GM23338 (cell line): ENCODE measurements at regions not wholly inside any gene's neighbourhood (a gene's known extent, or its start where the extent isn't known, plus 50 kb on each side); places are given as distances from the start of the nearest gene placed in this dataset.
A peak's percentile ranks its signal among the peaks of the same experiment; 100 is the strongest.

Experiments used
- ATAC-seq: fragments of 200-7000 bp; cut with Tn5 transposase; 3 replicates; pipeline ENCODE4 v1.9.1; 2020
- DNase-seq: peaks from one replicate; pipeline ENCODE4 v3.0.0-alpha.2; 2015; ENCODE audit warnings: low spot score
- H2AFZ ChIP-seq: fragments of 200-600 bp; sonication (generic); 2 replicates; pipeline ENCODE4 v1.8.0; 2016; ENCODE audit warnings: antibody characterized with exemption, mild to moderate bottlenecking, moderate library complexity
- H3F3A ChIP-seq: fragments of 200-600 bp; sonication (generic); replicated peaks from 2 replicates; pipeline ENCODE4 v1.8.0; 2017; ENCODE audit warnings: antibody characterized with exemption, mixed run types, low read depth
- H3K27ac ChIP-seq: fragments of 200-600 bp; sonication (generic); 2 replicates; pipeline ENCODE4 v1.6.1; 2016; ENCODE audit warnings: low read depth
- H3K27me3 ChIP-seq: fragments of 200-600 bp; sonication (generic); 2 replicates; pipeline ENCODE4 v1.8.0; 2016; ENCODE audit warnings: mild to moderate bottlenecking, mixed run types, moderate library complexity; ENCODE audit not compliant: insufficient read depth
- H3K36me3 ChIP-seq: fragments of 200-600 bp; sonication (generic); 2 replicates; pipeline ENCODE4 v1.8.0; 2016; ENCODE audit warnings: mild to moderate bottlenecking; ENCODE audit not compliant: insufficient read depth
- H3K4me1 ChIP-seq: fragments of 200-600 bp; sonication (generic); 2 replicates; pipeline ENCODE4 v1.8.0; 2016; ENCODE audit warnings: mild to moderate bottlenecking, moderate library complexity; ENCODE audit not compliant: insufficient read depth
- H3K4me2 ChIP-seq: fragments of 200-600 bp; sonication (generic); 2 replicates; pipeline ENCODE4 v1.7.1; 2017; ENCODE audit warnings: mixed run types
- H3K4me3 ChIP-seq: fragments of 200-600 bp; sonication (generic); 2 replicates; pipeline ENCODE4 v1.6.1; 2016; ENCODE audit warnings: mixed run types
- H3K79me2 ChIP-seq: fragments of 200-600 bp; sonication (generic); replicated peaks from 2 replicates; pipeline ENCODE4 v1.8.0; 2017; ENCODE audit warnings: mild to moderate bottlenecking; ENCODE audit not compliant: insufficient read depth
- H3K9me2 ChIP-seq: fragments of 200-600 bp; sonication (generic); 2 replicates; pipeline ENCODE4 v1.8.0; 2017; ENCODE audit not compliant: insufficient read depth
- H4K20me1 ChIP-seq: fragments of 200-600 bp; sonication (generic); replicated peaks from 2 replicates; pipeline ENCODE4 v1.8.0; 2017; ENCODE audit warnings: mild to moderate bottlenecking; ENCODE audit not compliant: insufficient read depth
- H3K27ac Mint-ChIP-seq: 2 replicates; pipeline ENCODE4 v1.8.0; 2020; ENCODE audit warnings: inconsistent platforms, mild to moderate bottlenecking, moderate library complexity, mixed read lengths
- H3K27me3 Mint-ChIP-seq: 3 replicates; pipeline ENCODE4 v1.8.0; 2022; ENCODE audit warnings: low read depth, mild to moderate bottlenecking, moderate library complexity, mixed read lengths, inconsistent platforms; ENCODE audit not compliant: insufficient read depth, poor library complexity
- H3K36me3 Mint-ChIP-seq: 3 replicates; pipeline ENCODE4 v1.8.0; 2021; ENCODE audit warnings: low read depth, mild to moderate bottlenecking, inconsistent platforms, moderate library complexity, mixed read lengths
- H3K4me1 Mint-ChIP-seq: 3 replicates; pipeline ENCODE4 v1.8.0; 2020; ENCODE audit warnings: mild to moderate bottlenecking, inconsistent platforms, mixed read lengths
- H3K4me3 Mint-ChIP-seq: 3 replicates; pipeline ENCODE4 v1.8.0; 2021; ENCODE audit warnings: moderate library complexity, mild to moderate bottlenecking, inconsistent platforms, mixed read lengths
- H3K9me3 Mint-ChIP-seq: 3 replicates; pipeline ENCODE4 v1.8.0; 2020; ENCODE audit warnings: moderate library complexity, mild to moderate bottlenecking, inconsistent platforms, mixed read lengths
- CREB1 ChIP-seq: fragments of 250-450 bp; sonication (Bioruptor Pico); IDR thresholded peaks from 2 replicates; pipeline ENCODE4 v1.5.0; 2020; ENCODE audit warnings: low read depth, mild to moderate bottlenecking, moderate library complexity
- CTCF ChIP-seq, 2 experiments: fragments of 200-600 bp in 1 of 2; sonication (generic) in 1 of 2; conservative IDR thresholded peaks; 2 replicates each; pipeline versions ENCODE4 v1.5.1 to v1.6.1; 2016 to 2017; ENCODE audit warnings: antibody characterized with exemption in 2 of 2, low read depth in 2 of 2, mild to moderate bottlenecking in 2 of 2, moderate library complexity in 1 of 2
- ETS1 ChIP-seq: IDR thresholded peaks from 2 replicates; pipeline ENCODE4 v1.6.1; 2016; ENCODE audit warnings: antibody characterized with exemption
- EZH2 ChIP-seq: fragments of 200-600 bp; sonication (generic); IDR thresholded peaks from one replicate; pipeline ENCODE4 v1.8.0; 2017; ENCODE audit warnings: antibody characterized with exemption, mild to moderate bottlenecking, low read depth; ENCODE audit not compliant: unreplicated experiment
- EZH2phosphoT487 ChIP-seq: fragments of 200-600 bp; sonication (generic); IDR thresholded peaks from one replicate; pipeline ENCODE4 v1.8.1; 2018; ENCODE audit warnings: antibody characterized with exemption; ENCODE audit not compliant: unreplicated experiment
- JUNB ChIP-seq: IDR thresholded peaks from one replicate; pipeline ENCODE4 v1.6.1; 2016; ENCODE audit warnings: antibody characterized with exemption; ENCODE audit not compliant: unreplicated experiment
- NANOG ChIP-seq: IDR thresholded peaks from 2 replicates; pipeline ENCODE4 v1.6.1; 2016; ENCODE audit warnings: antibody characterized with exemption, borderline replicate concordance
- POLR2AphosphoS5 ChIP-seq: IDR thresholded peaks from 2 replicates; pipeline ENCODE4 v1.6.1; 2016; ENCODE audit warnings: antibody characterized with exemption, low read depth
- REST ChIP-seq: IDR thresholded peaks from one replicate; pipeline ENCODE4 v1.6.1; 2018; ENCODE audit warnings: antibody characterized with exemption; ENCODE audit not compliant: unreplicated experiment
- STAT1 ChIP-seq: IDR thresholded peaks from one replicate; pipeline ENCODE4 v1.6.1; 2016; ENCODE audit warnings: antibody characterized with exemption; ENCODE audit not compliant: unreplicated experiment
- ZNF114 ChIP-seq: fragments of 250-450 bp; sonication (Bioruptor Pico); IDR thresholded peaks from 2 replicates; pipeline ENCODE4 v1.5.0; 2020; ENCODE audit warnings: mild to moderate bottlenecking, moderate library complexity
- ZNF331 ChIP-seq: fragments of 250-450 bp; sonication (Bioruptor Pico); IDR thresholded peaks from 2 replicates; pipeline ENCODE4 v1.5.0; 2020; ENCODE audit warnings: low read depth, mild to moderate bottlenecking, moderate library complexity
- ZNF462 ChIP-seq: fragments of 250-450 bp; sonication (Bioruptor Pico); IDR thresholded peaks from 2 replicates; pipeline ENCODE4 v1.5.0; 2020; ENCODE audit warnings: mild to moderate bottlenecking, moderate library complexity

GRCh38 chr18:44232500-44232899 lies 448.2 kb upstream of the SETBP1 start:
- H3F3A ChIP-seq, result no peaks in the 10 kb centered on the region
- H3K4me3 ChIP-seq, result no peak overlapping the region
- no peak for DNase-seq
- H3K9me2 ChIP-seq, result peaks cover 7% of the 10 kb centered on the region
- H3K4me1 ChIP-seq, result peaks cover 10% of the 10 kb centered on the region; the same call in 1 of the 2 replicates
- H3K27ac Mint-ChIP-seq, result no peak overlapping the region
- H2AFZ ChIP-seq, result peak overlapping the region; percentile 81; the same call in 1 of the 2 replicates
- TF ChIP-seq REST, result no peak
- TF ChIP-seq POLR2AphosphoS5, result no peak
- no peak for TF ChIP-seq JUNB
- TF ChIP-seq EZH2phosphoT487, result no peak
- no peak for TF ChIP-seq NANOG
- TF ChIP-seq ETS1, result no peak
- no peak for TF ChIP-seq CTCF (conservative IDR thresholded peaks at IDR 0.05; ENCODE audit: low read depth in 2 of 2)
- no peak for TF ChIP-seq EZH2
- TF ChIP-seq STAT1, result no peak
- TF ChIP-seq ZNF462 (CRISPR knock-in tag), result no peak
- TF ChIP-seq ZNF331 (CRISPR knock-in tag), result no peak
- TF ChIP-seq CREB1 (CRISPR knock-in tag), result no peak
- no peak for TF ChIP-seq ZNF114 (CRISPR knock-in tag)
- peak overlapping the region; percentile 24; the same call in 1 of the 2 replicates for H3K4me2 ChIP-seq
- no peaks in the 10 kb centered on the region for H3K36me3 ChIP-seq
- H3K27ac ChIP-seq, result no peak overlapping the region
- H3K4me1 Mint-ChIP-seq, result peaks cover 9% of the 10 kb centered on the region
- no peaks in the 10 kb centered on the region for H3K27me3 Mint-ChIP-seq
- H3K27me3 ChIP-seq, result no peaks in the 10 kb centered on the region
- H3K4me3 Mint-ChIP-seq, result no peak overlapping the region
- H3K9me3 Mint-ChIP-seq, result no peaks in the 10 kb centered on the region
- no peak for ATAC-seq
- H4K20me1 ChIP-seq, result no peaks in the 10 kb centered on the region
- H3K36me3 Mint-ChIP-seq, result no peaks in the 10 kb centered on the region
- no peaks in the 10 kb centered on the region for H3K79me2 ChIP-seq
